Gastroesophageal sphincter (tissue), 3 donors: ENCODE measurements at regions not wholly inside any gene's neighbourhood (a gene's known extent, or its start where the extent isn't known, plus 50 kb on each side); places are given as distances from the start of the nearest gene placed in this dataset.

Experiments used
- EP300 ChIP-seq: sonication (generic); formaldehyde crosslinking; IDR thresholded peaks from one replicate; pipeline ENCODE4 v1.6.1; 2017; ENCODE audit warnings: antibody characterized with exemption, mild to moderate bottlenecking
- POLR2AphosphoS5 ChIP-seq: sonication (generic); formaldehyde crosslinking; IDR thresholded peaks from one replicate; pipeline ENCODE4 v1.6.1; 2017; ENCODE audit warnings: antibody characterized with exemption
- TF ChIP-seq, protein P1 (sequence below), 4 experiments: fragments of 200-600 bp in 2 of 4; fragments of 450-650 bp in 2 of 4; sonication (generic) in 1 of 4; IDR thresholded peaks; one replicate each; pipeline ENCODE4 v1.5.1; 2017 to 2019; ENCODE audit warnings: antibody characterized with exemption in 4 of 4, mild to moderate bottlenecking in 2 of 4, moderate library complexity in 2 of 4

DNA sequence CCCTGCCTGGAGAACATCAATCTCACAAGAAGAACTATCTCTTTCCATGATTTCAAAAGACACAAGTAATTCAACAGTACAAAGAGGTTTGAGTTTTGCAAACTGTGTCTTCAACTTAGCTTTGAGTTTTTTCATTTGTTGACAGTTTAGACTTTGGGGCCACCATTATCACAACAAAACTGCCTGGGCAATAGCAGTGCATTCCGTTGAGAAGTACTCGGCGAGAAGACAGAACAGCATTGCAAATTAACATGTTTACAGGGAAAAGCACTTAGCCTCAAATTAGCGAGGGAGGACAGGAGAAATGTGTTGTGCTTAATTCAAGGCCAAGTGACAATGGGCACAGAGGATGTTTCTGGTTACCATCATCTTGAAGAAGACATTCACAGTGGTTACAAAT, 133.2 kb upstream of the MPPED2 start:
- TF ChIP-seq, protein P1, sequence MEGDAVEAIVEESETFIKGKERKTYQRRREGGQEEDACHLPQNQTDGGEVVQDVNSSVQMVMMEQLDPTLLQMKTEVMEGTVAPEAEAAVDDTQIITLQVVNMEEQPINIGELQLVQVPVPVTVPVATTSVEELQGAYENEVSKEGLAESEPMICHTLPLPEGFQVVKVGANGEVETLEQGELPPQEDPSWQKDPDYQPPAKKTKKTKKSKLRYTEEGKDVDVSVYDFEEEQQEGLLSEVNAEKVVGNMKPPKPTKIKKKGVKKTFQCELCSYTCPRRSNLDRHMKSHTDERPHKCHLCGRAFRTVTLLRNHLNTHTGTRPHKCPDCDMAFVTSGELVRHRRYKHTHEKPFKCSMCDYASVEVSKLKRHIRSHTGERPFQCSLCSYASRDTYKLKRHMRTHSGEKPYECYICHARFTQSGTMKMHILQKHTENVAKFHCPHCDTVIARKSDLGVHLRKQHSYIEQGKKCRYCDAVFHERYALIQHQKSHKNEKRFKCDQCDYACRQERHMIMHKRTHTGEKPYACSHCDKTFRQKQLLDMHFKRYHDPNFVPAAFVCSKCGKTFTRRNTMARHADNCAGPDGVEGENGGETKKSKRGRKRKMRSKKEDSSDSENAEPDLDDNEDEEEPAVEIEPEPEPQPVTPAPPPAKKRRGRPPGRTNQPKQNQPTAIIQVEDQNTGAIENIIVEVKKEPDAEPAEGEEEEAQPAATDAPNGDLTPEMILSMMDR (IDR thresholded peaks at IDR 0.05): no peak
- TF ChIP-seq EP300 (no peak), POLR2AphosphoS5 (no peak)
